AG08395 (cell line): ENCODE measurements at regions not wholly inside any gene's neighbourhood (a gene's known extent, or its start where the extent isn't known, plus 50 kb on each side); places are given as distances from the start of the nearest gene placed in this dataset.

Experiments
- DNase-seq: peaks from one replicate; pipeline ENCODE4 v3.0.0; 2012; ENCODE audit warnings: mixed read lengths, low spot score

- no peak for DNase-seq
Observed at GRCh38 chr3:72434296-72434695, 413.9 kb downstream of the SHQ1 start.

GRCh38 chr3:72432246-72432645 is 416.0 kb downstream of the SHQ1 start:
- DNase-seq = no peak

GRCh38 chr3:72429589-72430353 is 418.5 kb downstream of the SHQ1 start:
- DNase-seq = no peak

GRCh38 chr3:72428803-72429202 is 419.4 kb downstream of the SHQ1 start:
- DNase-seq = no peak

GRCh38 chr3:72427624-72428023 is 420.6 kb downstream of the SHQ1 start:
- no peak for DNase-seq

GRCh38 chr3:72426618-72427397 is 421.4 kb downstream of the SHQ1 start:
- no peak for DNase-seq

- DNase-seq = no peak
Observed at GRCh38 chr3:72423643-72424042, 424.6 kb downstream of the SHQ1 start.

GRCh38 chr3:72421786-72422185 is 426.5 kb downstream of the SHQ1 start:
- no peak for DNase-seq

- no peak for DNase-seq
Observed at GRCh38 chr3:72421126-72421525, 427.1 kb downstream of the SHQ1 start.

- no peak for DNase-seq
Observed at GRCh38 chr3:72418856-72419255, 429.4 kb downstream of the SHQ1 start.

- no peak for DNase-seq
Observed at GRCh38 chr3:72418244-72418643, 430.0 kb downstream of the SHQ1 start.

GRCh38 chr3:72414481-72415016 is 433.7 kb downstream of the SHQ1 start:
- no peak for DNase-seq

- no peak for DNase-seq
Observed at GRCh38 chr3:72413228-72413627, 435.0 kb downstream of the SHQ1 start.

GRCh38 chr3:72412340-72412956 is 435.8 kb downstream of the SHQ1 start:
- no peak for DNase-seq

GRCh38 chr3:72411843-72412242 is 436.4 kb downstream of the SHQ1 start:
- DNase-seq = no peak

- DNase-seq = no peak
Observed at GRCh38 chr3:72411126-72411525, 437.1 kb downstream of the SHQ1 start.

- DNase-seq = no peak
Observed at GRCh38 chr3:72408983-72409779, 439.1 kb downstream of the SHQ1 start.

GRCh38 chr3:72407766-72408165 is 440.5 kb downstream of the SHQ1 start:
- DNase-seq = no peak

- no peak for DNase-seq
Observed at GRCh38 chr3:72405943-72406566, 442.2 kb downstream of the SHQ1 start.

GRCh38 chr3:72401005-72401545 is 447.2 kb downstream of the SHQ1 start:
- DNase-seq = no peak

- DNase-seq = no peak
Observed at GRCh38 chr3:72398781-72399180, 449.5 kb downstream of the SHQ1 start.
